Peyer's patch (tissue), 4 donors: ENCODE measurements at regions not wholly inside any gene's neighbourhood (a gene's known extent, or its start where the extent isn't known, plus 50 kb on each side); places are given as distances from the start of the nearest gene placed in this dataset.

Experiments
- POLR2A ChIP-seq, 2 donors: fragments of 450-650 bp; IDR thresholded peaks; one replicate each; pipeline ENCODE4 v1.5.1; 2017; ENCODE audit warnings: antibody characterized with exemption in 2 of 2, mild to moderate bottlenecking in 2 of 2, moderate library complexity in 2 of 2
- TF ChIP-seq, protein P1 (sequence below), 6 experiments: fragments of 450-650 bp in 4 of 6; fragments of 200-600 bp in 2 of 6; sonication (generic) in 1 of 6; IDR thresholded peaks; one replicate each; pipeline ENCODE4 v1.5.1; 2017 to 2019; ENCODE audit warnings: antibody characterized with exemption in 6 of 6, mild to moderate bottlenecking in 3 of 6, moderate library complexity in 1 of 6

DNA sequence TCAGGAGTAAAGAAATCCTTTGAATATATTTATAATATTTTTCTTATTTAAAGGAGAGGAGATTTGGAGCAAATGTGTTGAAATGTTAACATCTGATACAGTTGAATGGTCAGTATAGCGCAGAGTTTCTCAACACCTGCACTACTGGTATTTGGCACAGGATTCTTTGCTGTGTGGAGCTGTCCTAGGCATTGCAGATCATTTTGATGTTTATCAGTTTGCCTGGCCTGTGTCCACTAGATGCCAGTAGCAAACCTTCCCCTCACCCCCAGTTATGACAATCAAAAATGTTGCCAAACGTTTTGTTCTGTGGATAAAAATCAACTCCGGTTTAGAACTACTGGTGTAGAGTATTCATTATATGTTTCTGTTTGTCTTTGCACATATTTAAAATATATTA lies 765.3 kb upstream of the SLIT2 start:
- TF ChIP-seq, protein P1, sequence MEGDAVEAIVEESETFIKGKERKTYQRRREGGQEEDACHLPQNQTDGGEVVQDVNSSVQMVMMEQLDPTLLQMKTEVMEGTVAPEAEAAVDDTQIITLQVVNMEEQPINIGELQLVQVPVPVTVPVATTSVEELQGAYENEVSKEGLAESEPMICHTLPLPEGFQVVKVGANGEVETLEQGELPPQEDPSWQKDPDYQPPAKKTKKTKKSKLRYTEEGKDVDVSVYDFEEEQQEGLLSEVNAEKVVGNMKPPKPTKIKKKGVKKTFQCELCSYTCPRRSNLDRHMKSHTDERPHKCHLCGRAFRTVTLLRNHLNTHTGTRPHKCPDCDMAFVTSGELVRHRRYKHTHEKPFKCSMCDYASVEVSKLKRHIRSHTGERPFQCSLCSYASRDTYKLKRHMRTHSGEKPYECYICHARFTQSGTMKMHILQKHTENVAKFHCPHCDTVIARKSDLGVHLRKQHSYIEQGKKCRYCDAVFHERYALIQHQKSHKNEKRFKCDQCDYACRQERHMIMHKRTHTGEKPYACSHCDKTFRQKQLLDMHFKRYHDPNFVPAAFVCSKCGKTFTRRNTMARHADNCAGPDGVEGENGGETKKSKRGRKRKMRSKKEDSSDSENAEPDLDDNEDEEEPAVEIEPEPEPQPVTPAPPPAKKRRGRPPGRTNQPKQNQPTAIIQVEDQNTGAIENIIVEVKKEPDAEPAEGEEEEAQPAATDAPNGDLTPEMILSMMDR (IDR thresholded peaks at IDR 0.05): no peak
- no peak for TF ChIP-seq POLR2A (IDR thresholded peaks at IDR 0.05)
